IMR-90 (cell line): ENCODE measurements at regions not wholly inside any gene's neighbourhood (a gene's known extent, or its start where the extent isn't known, plus 50 kb on each side); places are given as distances from the start of the nearest gene placed in this dataset.

Experiments
- ATAC-seq: fragments of 200-7000 bp; cut with Tn5 transposase; 2 replicates; pipeline ENCODE4 v1.9.1; 2020; ENCODE audit warnings: low read depth, mild to moderate bottlenecking, moderate library complexity
- BruUV-seq: library from RNA; stranded (reverse); fragments of 400-500 nt; replicated peaks from 2 replicates; lab custom pipeline; 2021; lab: Mats Ljungman, UMichigan
- CTCF ChIA-PET: fragments of 300-600 bp; formaldehyde crosslinking; extraction: SDS; loops from one replicate; lab custom pipeline; 2021; ENCODE audit warnings: antibody characterized with exemption; lab: Yijun Ruan, JAX
- POLR2A ChIA-PET: fragments of 300-600 bp; sonication (Branson Sonifier 250); formaldehyde crosslinking; loops from one replicate; lab custom pipeline; 2022; ENCODE audit warnings: antibody characterized with exemption; ENCODE audit not compliant: unreplicated experiment; lab: Charles Lee
- DNase-seq: peaks from one replicate; pipeline ENCODE4 v3.0.0; 2013
- H2AFZ ChIP-seq: replicated peaks from 2 replicates; pipeline ENCODE3; 2013; ENCODE audit warnings: low read length, mild to moderate bottlenecking; ENCODE audit not compliant: poor library complexity
- H2AK5ac ChIP-seq: 2 replicates; pipeline ENCODE4 v1.6.1; 2013; ENCODE audit warnings: low read depth, low read length, inconsistent platforms
- H2AK9ac ChIP-seq: replicated peaks from 2 replicates; pipeline ENCODE3; 2013; ENCODE audit warnings: mild to moderate bottlenecking, low read depth, low read length, moderate library complexity; ENCODE audit not compliant: poor library complexity
- H2BK120ac ChIP-seq: 2 replicates; pipeline ENCODE4 v1.6.1; 2013; ENCODE audit warnings: low read depth, low read length, inconsistent platforms
- H2BK15ac ChIP-seq: 3 replicates; pipeline ENCODE4 v1.6.1; 2013; ENCODE audit warnings: low read depth, low read length, inconsistent platforms
- H2BK20ac ChIP-seq: 2 replicates; pipeline ENCODE4 v1.6.1; 2013; ENCODE audit warnings: low read depth, mild to moderate bottlenecking, inconsistent platforms, low read length, moderate library complexity
- H2BK5ac ChIP-seq: 2 replicates; pipeline ENCODE4 v1.6.1; 2013; ENCODE audit warnings: mild to moderate bottlenecking, low read depth, low read length, inconsistent platforms; ENCODE audit not compliant: poor library complexity, severe bottlenecking
- H3K14ac ChIP-seq: replicated peaks from 2 replicates; pipeline ENCODE4 v1.6.1; 2013; ENCODE audit warnings: low read depth, low read length, inconsistent platforms
- H3K18ac ChIP-seq: 2 replicates; pipeline ENCODE4 v1.6.1; 2013; ENCODE audit warnings: low read depth, low read length, control low read depth
- H3K23ac ChIP-seq: 2 replicates; pipeline ENCODE4 v1.6.1; 2013; ENCODE audit warnings: low read depth, low read length, inconsistent platforms
- H3K27ac ChIP-seq: 2 replicates; pipeline ENCODE4 v1.5.1; 2013; ENCODE audit warnings: mild to moderate bottlenecking, control low read depth, low read length; ENCODE audit not compliant: insufficient read depth
- H3K27me3 ChIP-seq: 2 replicates; pipeline ENCODE4 v1.6.1; 2013; ENCODE audit warnings: low read length; ENCODE audit not compliant: control insufficient read depth, insufficient read depth
- H3K36me3 ChIP-seq: 2 replicates; pipeline ENCODE4 v1.6.1; 2013; ENCODE audit warnings: low read length, mixed read lengths; ENCODE audit not compliant: control insufficient read depth, insufficient read depth
- H3K4ac ChIP-seq: 2 replicates; pipeline ENCODE4 v1.6.1; 2013; ENCODE audit warnings: low read depth, low read length, inconsistent platforms
- H3K4me1 ChIP-seq: 2 replicates; pipeline ENCODE4 v1.6.1; 2013; ENCODE audit warnings: low read length, mixed read lengths; ENCODE audit not compliant: control insufficient read depth, insufficient read depth
- H3K4me2 ChIP-seq: 2 replicates; pipeline ENCODE4 v1.6.1; 2013; ENCODE audit warnings: low read depth, mild to moderate bottlenecking, control low read depth, low read length, moderate library complexity
- H3K4me3 ChIP-seq: 2 replicates; pipeline ENCODE4 v1.5.1; 2013; ENCODE audit warnings: low read depth, mild to moderate bottlenecking, control low read depth, low read length, moderate library complexity; ENCODE audit not compliant: insufficient read depth
- H3K56ac ChIP-seq: 2 replicates; pipeline ENCODE4 v1.6.1; 2013; ENCODE audit warnings: low read length, inconsistent platforms; ENCODE audit not compliant: insufficient read depth; ENCODE audit errors: extremely low read depth
- H3K79me1 ChIP-seq, 2 experiments: 2 replicates each; pipeline ENCODE4 v1.6.1; 2013; ENCODE audit warnings: low read length in 2 of 2, inconsistent platforms in 1 of 2, low read depth in 1 of 2
- H3K9ac ChIP-seq: 2 replicates; pipeline ENCODE4 v1.6.1; 2013; ENCODE audit warnings: low read depth, low read length, control low read depth
- H3K9me1 ChIP-seq: 2 replicates; pipeline ENCODE4 v1.6.1; 2013; ENCODE audit warnings: low read length, inconsistent platforms; ENCODE audit not compliant: insufficient read depth
- H3K9me3 ChIP-seq: 2 replicates; pipeline ENCODE4 v1.6.1; 2013; ENCODE audit warnings: low read length; ENCODE audit not compliant: control insufficient read depth, insufficient read depth
- H4K20me1 ChIP-seq: 2 replicates; pipeline ENCODE4 v1.6.1; 2013; ENCODE audit warnings: low read length, inconsistent platforms; ENCODE audit not compliant: insufficient read depth
- H4K5ac ChIP-seq: 2 replicates; pipeline ENCODE4 v1.6.1; 2013; ENCODE audit warnings: mild to moderate bottlenecking, low read depth, low read length, control low read depth
- H4K8ac ChIP-seq, 2 experiments: 2 replicates each; pipeline ENCODE4 v1.6.1; 2013; ENCODE audit warnings: low read depth in 2 of 2, low read length in 2 of 2, control low read depth in 1 of 2, inconsistent platforms in 1 of 2
- H4K91ac ChIP-seq: 2 replicates; pipeline ENCODE4 v1.6.1; 2013; ENCODE audit warnings: low read depth, low read length, inconsistent platforms; ENCODE audit not compliant: insufficient read depth
- BHLHE40 ChIP-seq: fragments of 150-350 bp; IDR thresholded peaks from 2 replicates; pipeline ENCODE4 v1.6.1; 2016; ENCODE audit warnings: mild to moderate bottlenecking, low read depth, low read length
- CEBPB ChIP-seq: IDR thresholded peaks from 2 replicates; pipeline ENCODE4 v1.6.1; 2012; ENCODE audit warnings: low read depth, low read length, improper control_type of control experiment
- ELK1 ChIP-seq: fragments of 150-350 bp; IDR thresholded peaks from 2 replicates; pipeline ENCODE4 v1.6.1; 2016; ENCODE audit warnings: low read depth, mild to moderate bottlenecking, low read length, moderate library complexity, borderline replicate concordance
- FOS ChIP-seq: fragments of 150-350 bp; IDR thresholded peaks from 2 replicates; pipeline ENCODE4 v1.6.1; 2016; ENCODE audit warnings: low read depth, low read length
- MAFK ChIP-seq: IDR thresholded peaks from 2 replicates; pipeline ENCODE4 v1.6.1; 2012; ENCODE audit warnings: low read depth, low read length, improper control_type of control experiment
- MXI1 ChIP-seq: IDR thresholded peaks from 2 replicates; pipeline ENCODE4 v1.6.1; 2012; ENCODE audit warnings: low read depth, mild to moderate bottlenecking, low read length, moderate library complexity, borderline replicate concordance
- NFE2L2 ChIP-seq: fragments of 150-350 bp; IDR thresholded peaks from 2 replicates; pipeline ENCODE4 v1.6.1; 2016; ENCODE audit warnings: low read depth, mild to moderate bottlenecking, low read length
- USF2 ChIP-seq: fragments of 150-350 bp; IDR thresholded peaks from 2 replicates; pipeline ENCODE4 v1.6.1; 2017; ENCODE audit warnings: mild to moderate bottlenecking, antibody characterized with exemption, low read length, low read depth
- WGBS, 2 experiments: methylation state at CpG; one replicate each; pipeline versions ENCODE4 v1.1.5 to v1.1.7; 2013; ENCODE audit warnings: missing lambda C conversion rate in 2 of 2; ENCODE audit not compliant: insufficient read length in 1 of 2; ENCODE audit errors: extremely low coverage in 2 of 2; 5-methylcytosine and 5-hydroxymethylcytosine counted together
- dilution Hi-C: fragments of 300-500 bp; cut with HindIII; formaldehyde crosslinking; loops from one replicate; pipeline ENCODE4 v1.14.3; 2018; ENCODE audit warnings: low sequenced_read_pairs; ENCODE audit not compliant: unreplicated experiment
- in situ Hi-C: fragments of 300-500 bp; cut with MboI; formaldehyde crosslinking; loops from 3 replicates; pipeline ENCODE4 v1.14.3; 2019; ENCODE audit warnings: low sequenced_read_pairs, inconsistent platforms, mixed read lengths
- intact Hi-C: fragments of 100-400 bp; cut with micrococcal nuclease; formaldehyde crosslinking; loops from 2 replicates; pipeline ENCODE4 v1.10.0; 2022
- TF ChIP-seq, protein P1 (sequence below): conservative IDR thresholded peaks from 2 replicates; pipeline ENCODE4 v1.5.1; 2012; ENCODE audit warnings: mild to moderate bottlenecking, low read depth, low read length, improper control_type of control experiment

DNA sequence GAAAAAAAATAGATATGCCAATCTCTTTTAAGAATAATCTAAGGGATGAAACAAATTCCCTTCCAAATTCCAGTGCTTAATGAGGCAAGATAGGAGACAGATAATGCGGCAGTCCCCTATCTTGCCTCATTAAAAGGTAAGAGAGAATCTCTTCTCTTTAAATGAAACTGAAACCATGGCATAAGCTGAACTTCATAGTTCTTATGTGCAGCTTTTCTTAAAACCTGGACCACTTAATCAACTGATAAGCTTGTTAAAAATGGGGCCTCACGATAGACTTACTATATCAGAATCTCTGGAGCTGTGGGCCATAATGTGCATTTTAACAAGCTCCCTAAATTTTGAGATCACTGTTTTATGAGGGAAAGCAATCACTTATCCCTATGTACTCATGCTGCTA lies 79.2 kb downstream of the NIBAN1 start:
- Histone ChIP-seq H3K56ac (no peak overlapping the region), H3K4ac (no peak overlapping the region), H4K91ac (no peak overlapping the region), H3K23ac (no peak overlapping the region), H3K9ac (no peak overlapping the region), H3K4me3 (no peak overlapping the region), H2BK20ac (no peak overlapping the region), H2BK5ac (no peak overlapping the region), H3K4me1 (peaks cover 2% of the 10 kb centered on the region; the same call in 1 of the 2 replicates), H4K8ac (no peak overlapping the region), H2AFZ (no peak overlapping the region), H3K36me3 (no peaks in the 10 kb centered on the region), H3K18ac (no peak overlapping the region), H2AK5ac (no peak overlapping the region), H3K9me3 (no peaks in the 10 kb centered on the region), H2BK120ac (no peak overlapping the region), H3K9me1 (no peaks in the 10 kb centered on the region), H3K27ac (no peak overlapping the region), H4K5ac (no peak overlapping the region), H2AK9ac (no peak overlapping the region), H3K27me3 (no peaks in the 10 kb centered on the region), H3K14ac (no peak overlapping the region), H4K20me1 (no peaks in the 10 kb centered on the region; the same call in 1 of the 2 replicates), H3K79me1 (peaks cover 0 to 3% of the 10 kb centered on the region in 2 experiments; a peak in 1 of 4 replicates), H2BK15ac (no peak overlapping the region), H3K4me2 (no peak overlapping the region; the same call in 1 of the 2 replicates)
- ChIA-PET POLR2A (no interaction called here), CTCF (no interaction called here)
- no TSS peak for BruUV-seq
- dilution Hi-C loops (no loop called here), intact Hi-C loops (no loop called here), in situ Hi-C loops (no loop called here)
- no peak for TF ChIP-seq NFE2L2
- no peak for TF ChIP-seq CEBPB
- no peak for TF ChIP-seq MAFK
- TF ChIP-seq, protein P1, sequence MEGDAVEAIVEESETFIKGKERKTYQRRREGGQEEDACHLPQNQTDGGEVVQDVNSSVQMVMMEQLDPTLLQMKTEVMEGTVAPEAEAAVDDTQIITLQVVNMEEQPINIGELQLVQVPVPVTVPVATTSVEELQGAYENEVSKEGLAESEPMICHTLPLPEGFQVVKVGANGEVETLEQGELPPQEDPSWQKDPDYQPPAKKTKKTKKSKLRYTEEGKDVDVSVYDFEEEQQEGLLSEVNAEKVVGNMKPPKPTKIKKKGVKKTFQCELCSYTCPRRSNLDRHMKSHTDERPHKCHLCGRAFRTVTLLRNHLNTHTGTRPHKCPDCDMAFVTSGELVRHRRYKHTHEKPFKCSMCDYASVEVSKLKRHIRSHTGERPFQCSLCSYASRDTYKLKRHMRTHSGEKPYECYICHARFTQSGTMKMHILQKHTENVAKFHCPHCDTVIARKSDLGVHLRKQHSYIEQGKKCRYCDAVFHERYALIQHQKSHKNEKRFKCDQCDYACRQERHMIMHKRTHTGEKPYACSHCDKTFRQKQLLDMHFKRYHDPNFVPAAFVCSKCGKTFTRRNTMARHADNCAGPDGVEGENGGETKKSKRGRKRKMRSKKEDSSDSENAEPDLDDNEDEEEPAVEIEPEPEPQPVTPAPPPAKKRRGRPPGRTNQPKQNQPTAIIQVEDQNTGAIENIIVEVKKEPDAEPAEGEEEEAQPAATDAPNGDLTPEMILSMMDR, result no peak
- no peak for TF ChIP-seq BHLHE40
- no peak for TF ChIP-seq FOS
- no peak for TF ChIP-seq USF2
- TF ChIP-seq MXI1, result no peak
- TF ChIP-seq ELK1, result no peak
- ATAC-seq, result no peak
- DNase-seq, result no peak
- 60% methylated on average over 1 of the region's 2 CpGs; no CpG with 5 or more reads in 1 of the 2 experiments for WGBS, 2 experiments
